GM19023 (cell line): ENCODE measurements at regions not wholly inside any gene's neighbourhood (a gene's known extent, or its start where the extent isn't known, plus 50 kb on each side); places are given as distances from the start of the nearest gene placed in this dataset.

ENCODE experiments used
- ATAC-seq: cut with Tn5 transposase; IDR thresholded peaks from one replicate; pipeline ENCODE4 v1.9.1; 2021; ENCODE audit warnings: mild to moderate bottlenecking, moderate library complexity; ENCODE audit not compliant: unreplicated experiment

DNA sequence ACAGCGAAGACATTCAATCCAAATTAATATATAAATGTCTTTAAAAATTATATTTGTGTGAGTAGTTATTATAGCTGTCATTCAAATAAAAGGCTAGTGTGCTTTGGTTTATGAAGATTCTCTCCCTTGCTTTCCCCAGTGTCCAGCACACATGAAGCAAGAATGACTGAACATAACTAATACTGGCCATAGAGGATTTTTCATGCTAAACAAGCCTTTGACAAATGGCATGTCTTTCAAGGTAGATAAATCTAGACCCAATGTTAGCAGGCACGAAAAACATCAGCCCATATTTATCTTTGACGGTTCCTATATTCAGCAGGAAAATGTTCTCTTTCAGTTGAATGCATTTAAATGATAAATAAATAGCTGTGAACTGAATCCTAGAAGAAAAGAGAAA is 1234.4 kb downstream of the EPHA7 start:
- ATAC-seq = no peak

DNA sequence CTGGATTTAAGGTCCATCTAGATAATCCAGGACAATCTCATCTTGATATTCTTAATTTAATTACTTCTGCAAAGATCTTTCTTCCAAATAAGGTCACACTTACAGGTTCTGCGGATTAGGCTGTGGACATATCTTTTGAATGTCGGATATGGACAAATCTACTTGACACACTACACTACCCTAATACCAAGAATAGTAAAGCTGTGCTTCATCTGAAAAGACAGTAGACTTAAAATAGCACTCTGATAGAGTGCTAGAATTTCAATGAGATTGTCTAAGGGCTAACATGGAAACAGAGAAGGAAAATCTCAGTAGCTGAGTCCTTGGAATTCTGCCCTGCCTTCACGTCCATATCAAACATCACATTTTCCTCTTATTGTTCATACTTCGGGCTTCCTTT is 1238.0 kb downstream of the EPHA7 start:
- no peak for ATAC-seq

DNA sequence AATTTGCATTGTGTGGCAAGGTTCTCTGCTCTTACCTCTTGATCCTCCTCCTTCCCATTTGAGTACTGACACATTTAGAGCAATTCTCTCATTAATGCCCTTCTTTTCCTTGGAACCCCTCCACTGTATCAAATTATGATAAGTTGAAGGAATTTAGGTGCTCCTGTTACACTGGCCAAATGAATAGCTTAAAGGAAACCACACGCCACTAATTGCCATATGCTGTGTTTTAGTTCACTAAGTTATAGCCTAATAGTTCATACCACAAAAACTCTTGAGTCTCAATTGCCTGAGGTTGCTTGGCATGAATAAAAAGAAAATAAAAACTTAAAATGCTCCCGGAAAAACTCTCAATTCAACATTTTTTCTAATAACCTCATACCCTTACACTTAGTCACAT is 1239.3 kb downstream of the EPHA7 start:
- ATAC-seq = no peak

DNA sequence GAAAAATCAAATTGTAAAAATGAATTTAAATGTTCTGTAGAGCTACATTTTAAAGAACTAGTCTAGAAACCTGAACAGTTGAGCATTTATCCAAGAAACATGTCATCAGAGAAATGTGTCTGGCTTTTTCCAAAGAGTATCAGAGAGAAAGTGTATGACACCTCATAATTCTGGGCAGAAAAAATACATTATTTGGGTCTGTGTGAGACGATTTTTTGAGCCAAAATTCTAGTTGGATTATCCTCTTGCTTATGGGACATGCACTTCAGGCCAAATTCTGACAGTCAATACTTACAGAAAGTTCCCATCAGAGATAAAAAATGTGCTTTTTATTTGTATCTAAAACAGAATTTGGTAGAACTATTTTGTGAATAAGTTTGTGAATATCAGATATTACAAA is 1242.7 kb downstream of the EPHA7 start:
- no peak for ATAC-seq

DNA sequence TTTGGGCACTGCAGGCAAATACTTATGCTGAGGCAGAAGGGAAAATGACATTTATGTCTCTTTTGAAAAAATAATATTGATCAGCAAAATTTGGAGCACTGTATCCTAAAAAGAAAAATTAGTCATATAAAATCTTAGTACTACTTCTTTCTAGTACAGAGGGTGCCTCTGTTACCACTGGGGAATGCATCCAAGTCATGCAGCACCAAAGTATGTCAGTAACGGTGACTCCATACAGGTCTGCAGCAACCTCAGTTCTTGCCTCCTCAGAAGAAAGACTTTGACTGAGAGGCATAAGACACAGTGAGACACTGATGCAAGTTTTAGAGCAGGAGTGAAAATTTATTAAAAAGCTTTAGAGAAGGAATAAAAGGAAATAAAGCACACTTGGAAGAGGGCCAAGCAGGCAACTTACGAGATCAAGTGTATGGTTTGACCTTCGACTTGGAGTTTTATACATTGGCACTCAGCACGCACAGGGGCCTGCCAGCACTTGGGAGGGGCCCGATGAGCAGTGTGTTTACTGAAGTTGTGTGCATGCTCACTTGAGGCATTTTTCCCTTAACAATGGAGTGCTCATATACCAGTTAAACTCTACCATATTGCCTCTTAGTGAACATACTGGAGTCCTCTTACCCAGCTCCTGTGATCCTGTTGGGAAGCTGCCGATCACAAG is 1244.8 kb downstream of the EPHA7 start:
- ATAC-seq = no peak

DNA sequence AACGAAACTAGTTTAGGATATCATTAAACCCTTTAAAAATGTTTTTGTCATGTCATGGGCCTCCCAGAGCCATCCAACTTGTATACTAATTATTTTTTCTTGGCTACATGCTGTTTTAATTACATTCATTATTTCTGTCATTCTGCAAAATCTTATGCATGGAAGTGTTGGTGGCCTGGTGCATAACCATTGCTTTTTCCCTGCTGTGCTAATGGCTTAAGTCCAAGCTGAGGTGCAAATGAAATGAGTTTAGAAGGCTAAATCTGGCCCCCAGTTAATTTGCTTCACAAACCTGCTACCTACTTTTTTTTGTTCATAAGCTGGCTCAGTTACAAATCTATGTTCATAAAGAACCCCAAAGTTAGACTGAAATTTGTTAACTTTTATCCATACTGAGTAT is 1249.9 kb downstream of the EPHA7 start:
- no peak for ATAC-seq

DNA sequence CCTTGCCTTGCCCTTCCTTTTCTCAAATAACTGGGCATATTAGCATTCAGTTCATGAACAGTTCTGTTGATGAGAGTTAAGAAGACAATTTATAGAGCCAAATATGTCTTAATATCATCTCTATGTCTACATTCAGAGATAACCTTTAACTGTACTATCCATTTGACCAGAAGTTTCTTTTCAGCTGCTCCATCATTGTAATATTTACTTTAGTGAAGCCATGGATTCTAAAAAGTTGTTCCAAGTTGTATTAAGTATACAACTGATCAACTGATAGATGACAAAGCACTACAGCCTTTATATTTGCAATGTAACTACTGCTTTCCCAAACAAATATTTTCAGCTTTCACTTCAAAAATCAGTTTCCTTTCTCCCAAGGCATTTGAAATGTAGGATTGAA is 1252.7 kb downstream of the EPHA7 start:
- ATAC-seq = no peak

DNA sequence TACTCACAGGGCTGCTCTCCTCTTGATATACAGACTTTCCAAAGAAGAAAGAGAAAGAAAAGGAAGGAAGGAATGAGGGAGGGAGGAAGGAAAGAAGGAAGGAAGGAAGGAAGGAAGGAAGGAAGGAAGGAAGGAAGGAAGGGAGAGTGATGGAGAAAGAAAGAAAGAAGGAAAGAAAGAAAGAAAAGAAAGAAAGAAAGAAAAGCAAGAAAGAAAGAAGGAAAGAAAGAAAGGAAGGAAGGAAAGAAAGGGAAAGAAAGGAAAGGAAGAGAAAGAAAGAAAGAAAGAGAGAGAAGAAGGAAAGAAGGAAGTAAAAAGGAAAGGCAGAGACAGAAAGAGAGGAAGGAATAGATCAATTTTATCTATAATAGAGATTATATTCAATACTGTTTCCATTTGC is 1257.4 kb downstream of the EPHA7 start:
- ATAC-seq = no peak

DNA sequence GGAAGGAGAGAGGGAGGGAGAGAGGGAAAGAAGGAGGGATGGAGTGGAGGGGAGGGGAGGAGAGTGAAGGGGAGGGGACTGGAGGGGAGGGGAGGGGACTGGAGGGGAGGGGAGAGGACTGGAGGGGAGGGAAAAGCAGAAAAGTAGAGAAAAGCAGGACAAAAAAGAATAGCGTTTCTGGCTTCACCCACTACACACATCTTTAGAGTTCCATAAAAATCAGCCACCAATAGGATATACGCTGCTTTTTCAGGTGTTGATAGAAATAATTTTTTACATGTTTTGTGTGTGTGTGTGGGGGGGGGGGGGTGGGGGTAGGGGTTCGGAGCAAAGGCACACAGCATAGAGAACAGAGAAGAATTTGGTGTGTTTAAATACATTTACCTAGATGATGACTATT is 1259.1 kb downstream of the EPHA7 start:
- ATAC-seq = no peak

DNA sequence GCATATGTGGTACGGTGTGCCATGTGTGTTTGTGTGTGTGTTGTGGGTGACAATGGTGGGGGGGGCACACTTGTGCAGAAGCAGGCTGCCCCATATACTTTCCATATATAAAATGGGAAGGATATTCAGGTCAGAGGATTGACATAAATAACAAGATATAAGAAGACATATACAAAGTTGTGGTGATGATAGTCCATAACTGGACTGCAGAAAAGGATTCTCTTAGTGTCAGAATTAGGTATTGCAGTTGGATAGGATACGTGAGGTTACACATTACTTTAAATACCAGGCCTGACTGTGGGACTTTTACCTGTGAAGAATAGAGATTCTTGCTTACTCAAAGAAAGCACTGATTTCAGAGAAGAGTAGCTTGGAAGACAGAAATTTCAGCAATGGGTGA is 1260.3 kb downstream of the EPHA7 start:
- ATAC-seq = no peak

DNA sequence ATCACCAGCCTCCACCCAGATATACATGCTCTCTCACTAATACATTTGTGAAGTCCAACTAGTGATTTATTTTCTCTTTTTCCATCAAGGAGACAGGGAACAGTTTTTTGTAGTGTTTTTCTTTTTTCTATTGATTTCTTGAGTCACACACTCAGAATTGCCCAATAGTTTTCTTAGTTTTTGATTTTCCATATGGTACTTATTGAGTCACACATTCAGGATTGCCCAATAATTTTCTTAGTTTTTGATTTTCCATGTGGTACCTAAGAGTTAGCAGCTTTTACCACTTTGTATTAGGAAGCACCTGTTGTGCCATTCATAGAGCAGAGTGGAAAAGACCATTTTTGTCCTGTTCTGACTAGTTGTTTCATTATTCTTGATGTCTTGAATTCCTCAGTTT is 1268.8 kb downstream of the EPHA7 start:
- ATAC-seq = no peak

DNA sequence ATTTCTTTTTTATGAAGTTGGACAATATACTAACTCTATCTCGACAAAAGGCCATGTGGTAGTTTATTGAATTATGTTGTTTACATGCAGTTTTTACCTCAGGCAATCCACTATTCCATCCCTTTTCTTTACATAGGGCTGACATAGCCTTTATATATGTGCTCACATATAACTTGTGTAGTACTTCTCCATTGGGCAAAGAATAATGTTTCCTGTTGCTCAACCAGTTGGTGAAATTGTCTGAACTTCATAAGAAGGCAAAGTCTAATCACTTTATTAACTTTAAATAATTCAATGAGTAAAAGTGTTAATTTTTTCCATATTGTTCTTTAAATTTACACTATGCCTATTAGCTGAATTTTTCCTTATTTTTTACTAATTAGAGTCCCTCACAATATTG is 1272.1 kb downstream of the EPHA7 start:
- ATAC-seq = no peak

DNA sequence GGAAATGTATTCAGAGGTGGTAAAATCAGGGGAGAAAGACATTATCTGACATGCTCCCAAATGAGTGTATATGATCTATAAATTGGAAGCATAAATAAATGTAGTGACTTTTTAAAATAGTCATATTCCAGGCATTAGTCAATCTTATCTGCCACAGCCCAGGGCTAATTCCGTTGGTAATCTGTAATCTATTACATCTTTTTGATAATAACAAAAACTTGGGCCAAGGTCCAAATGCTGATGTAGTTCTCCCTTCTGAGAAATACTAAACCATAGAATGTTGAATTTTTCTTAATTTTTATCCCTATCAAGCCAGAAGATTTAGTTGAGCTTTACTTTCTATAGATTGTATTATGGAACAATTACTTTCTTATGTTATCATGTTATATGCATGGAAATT is 1279.8 kb downstream of the EPHA7 start:
- ATAC-seq = no peak

DNA sequence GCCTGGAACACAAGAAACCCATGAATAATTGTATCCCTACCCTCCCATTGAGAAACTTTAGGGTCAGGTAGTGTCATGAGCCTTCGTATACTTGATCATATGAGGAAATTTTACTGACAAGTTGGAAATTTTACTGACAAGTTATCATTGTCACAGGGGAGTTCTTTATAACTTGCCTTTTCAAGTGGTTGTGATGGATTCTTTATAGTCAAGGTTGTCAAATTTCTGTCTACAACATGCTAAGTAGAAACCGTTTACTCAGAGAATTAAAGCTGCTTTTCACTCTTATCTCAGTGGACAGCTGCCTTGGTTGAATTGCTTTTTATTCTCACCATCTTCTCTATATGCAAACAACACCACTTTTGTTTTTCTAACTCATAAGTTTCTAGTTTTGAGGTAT is 1286.4 kb downstream of the EPHA7 start:
- ATAC-seq = no peak

DNA sequence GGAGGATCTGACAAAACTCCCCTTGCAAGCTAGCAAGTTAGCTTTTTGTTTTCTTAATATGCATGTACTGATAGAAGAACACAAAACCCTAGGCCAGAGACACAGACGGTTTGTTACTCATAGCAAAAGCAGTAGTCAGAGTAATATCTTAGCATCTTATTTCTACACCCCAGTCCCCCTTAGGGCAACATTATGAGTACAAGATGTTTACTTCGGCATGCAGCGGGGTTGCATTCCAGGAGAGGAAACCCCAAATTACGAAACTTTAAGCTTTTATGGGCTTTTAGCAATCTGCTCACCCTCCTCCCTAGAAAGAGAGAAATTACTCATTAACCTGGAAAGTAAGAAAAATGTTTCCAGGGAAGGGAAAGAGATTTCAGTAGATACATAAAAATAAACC is 1286.9 kb downstream of the EPHA7 start:
- no peak for ATAC-seq

DNA sequence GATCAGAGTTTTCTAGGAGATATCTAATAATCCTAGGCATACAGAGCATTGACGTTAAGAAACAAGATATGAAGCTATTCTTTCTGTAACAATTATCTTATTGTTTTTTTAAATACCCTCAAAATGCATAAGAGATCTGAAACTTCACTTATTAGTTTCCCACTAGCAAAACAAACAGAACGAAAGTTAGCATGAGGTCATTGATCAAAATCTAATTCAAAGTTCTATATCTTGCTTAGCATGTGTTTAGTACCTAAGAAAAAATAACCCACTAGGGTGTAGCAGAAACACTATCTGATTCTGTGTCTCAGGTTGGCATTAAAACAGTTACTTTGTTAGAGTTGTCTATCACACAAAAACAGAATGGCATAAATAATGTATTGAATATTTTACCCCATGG is 1288.4 kb downstream of the EPHA7 start:
- no peak for ATAC-seq

DNA sequence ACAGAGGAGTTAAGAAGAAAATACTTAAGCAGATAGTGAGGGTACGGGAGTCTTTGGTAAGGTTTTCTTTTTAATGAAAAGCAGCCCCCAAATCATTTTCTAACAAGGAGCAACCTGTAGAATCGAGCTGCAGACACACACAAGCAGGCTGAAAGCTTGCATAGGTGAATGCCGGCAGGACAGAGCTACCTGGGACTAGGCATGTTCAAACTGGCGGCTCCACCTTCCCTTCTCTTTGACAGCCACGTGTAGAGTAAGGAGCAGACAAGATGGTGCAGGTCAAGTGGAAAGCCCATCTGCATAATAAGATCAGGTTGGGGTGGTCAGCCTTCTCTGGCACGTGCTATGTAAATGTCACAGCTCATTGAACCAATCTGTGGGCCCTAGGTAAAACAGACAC is 1292.4 kb downstream of the EPHA7 start:
- no peak for ATAC-seq

DNA sequence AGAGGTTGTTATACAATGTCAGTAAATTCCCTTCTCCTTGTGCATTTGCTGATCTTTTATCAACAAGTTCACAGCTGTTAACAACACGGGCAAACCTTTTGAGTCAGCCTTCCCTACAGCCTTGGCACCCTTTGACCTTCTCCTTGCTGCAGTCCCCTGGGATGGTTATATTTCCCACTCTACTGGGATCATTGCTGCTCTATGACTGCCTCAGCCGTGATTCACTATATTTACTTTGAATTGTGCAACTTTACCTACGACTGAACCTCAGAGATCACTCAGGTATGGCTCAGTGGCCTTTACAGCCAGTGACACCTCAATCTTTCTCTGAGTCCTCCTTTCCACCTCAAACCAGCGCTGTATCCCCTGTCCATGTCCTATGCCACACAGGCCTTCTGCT is 1293.3 kb downstream of the EPHA7 start:
- no peak for ATAC-seq

DNA sequence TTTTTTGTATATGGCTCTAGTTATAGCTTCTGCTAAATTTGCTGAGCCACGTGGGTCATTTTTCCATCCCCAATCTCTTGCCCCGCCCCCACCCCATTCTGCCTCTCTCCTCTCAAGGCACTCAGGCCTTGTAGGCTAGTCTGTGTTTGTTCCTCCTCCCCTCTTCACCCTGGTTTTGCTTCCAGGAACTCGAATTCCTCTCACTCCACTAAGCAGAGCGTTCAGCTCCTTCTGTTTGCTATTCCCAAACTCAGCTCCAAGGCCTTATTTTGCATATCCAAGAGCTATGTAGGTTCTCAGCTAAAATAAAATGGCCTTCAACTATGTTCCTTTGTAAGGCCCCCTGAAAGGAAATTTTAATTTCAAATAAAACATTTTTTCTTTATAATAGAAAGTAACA is 1293.7 kb downstream of the EPHA7 start:
- ATAC-seq = no peak

DNA sequence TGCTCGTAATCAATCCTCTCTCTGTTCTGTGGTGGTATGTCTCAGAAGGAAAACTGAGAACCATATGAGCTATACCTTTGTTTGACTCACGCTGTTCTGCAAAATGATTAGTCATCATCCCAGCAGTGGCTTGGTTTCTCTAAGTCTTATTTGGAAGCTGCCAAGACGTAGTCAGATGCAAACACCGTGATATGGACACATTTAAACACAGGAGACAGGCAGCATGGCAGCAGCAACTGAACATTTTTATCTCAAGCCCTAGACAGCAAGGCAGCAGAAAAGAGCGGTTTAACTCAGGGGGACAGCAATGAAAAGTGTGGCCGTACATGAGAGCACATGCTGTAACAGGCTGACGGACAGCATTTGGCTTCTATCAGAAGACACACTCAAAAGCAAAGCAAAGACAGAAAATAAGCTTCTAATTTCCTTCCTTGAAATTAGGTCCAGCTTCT is 1295.1 kb downstream of the EPHA7 start:
- no peak for ATAC-seq

DNA sequence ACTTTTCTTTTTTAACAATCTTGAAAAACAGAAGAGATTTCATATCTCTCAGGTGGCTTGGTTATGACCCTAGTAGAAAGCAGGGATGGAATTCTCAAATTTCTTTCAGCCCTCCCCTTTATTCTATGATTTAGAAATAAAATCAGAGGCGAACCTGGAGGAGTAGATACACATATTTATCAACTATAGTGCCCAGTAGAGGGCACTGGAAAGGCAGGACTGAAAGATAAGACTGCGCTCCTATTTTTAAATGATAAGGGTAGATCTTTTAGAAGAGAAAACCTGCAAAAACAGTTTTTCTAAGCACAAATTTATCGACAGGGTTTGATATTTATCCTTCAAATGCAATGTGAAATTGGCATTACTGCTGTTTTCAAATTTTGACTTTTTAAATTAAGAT is 1296.6 kb downstream of the EPHA7 start:
- no peak for ATAC-seq

DNA sequence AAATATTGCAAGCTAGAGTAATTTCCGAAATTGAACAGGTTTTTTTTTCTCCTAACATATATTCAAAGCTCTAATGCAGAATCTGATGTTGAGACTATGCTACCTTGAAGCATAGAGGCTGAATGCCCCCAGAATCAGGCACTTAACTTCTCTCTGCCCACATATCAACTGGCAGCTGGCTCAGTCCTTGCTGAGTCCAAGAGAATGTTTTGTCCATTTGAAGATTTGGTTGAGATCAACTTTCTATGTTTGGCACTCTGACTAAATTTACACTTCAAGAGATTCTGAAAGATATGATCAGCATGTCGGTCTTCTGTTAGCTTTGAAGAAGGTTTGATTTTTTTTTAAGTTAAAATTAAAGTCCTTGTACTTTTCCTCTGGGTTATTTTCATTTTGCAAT is 1298.1 kb downstream of the EPHA7 start:
- ATAC-seq = no peak

DNA sequence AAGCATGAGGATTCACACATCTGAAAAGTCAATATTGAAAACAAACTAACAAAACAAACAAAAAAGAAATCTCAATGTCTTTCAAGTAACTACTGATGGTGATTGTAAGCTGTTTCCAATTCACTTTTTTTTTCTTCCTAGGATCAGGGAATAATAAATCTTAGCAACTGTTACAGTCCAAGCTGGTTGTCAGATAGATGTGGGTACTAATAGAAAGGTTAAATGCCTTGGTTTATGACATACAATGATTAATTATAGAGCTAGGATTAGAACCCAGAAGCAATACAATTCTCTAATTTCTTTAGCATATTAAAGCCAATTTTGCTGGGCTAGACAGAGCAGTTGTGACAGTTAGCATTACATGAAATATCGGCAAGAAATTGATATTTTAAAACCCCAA is 1301.6 kb downstream of the EPHA7 start:
- ATAC-seq = no peak

DNA sequence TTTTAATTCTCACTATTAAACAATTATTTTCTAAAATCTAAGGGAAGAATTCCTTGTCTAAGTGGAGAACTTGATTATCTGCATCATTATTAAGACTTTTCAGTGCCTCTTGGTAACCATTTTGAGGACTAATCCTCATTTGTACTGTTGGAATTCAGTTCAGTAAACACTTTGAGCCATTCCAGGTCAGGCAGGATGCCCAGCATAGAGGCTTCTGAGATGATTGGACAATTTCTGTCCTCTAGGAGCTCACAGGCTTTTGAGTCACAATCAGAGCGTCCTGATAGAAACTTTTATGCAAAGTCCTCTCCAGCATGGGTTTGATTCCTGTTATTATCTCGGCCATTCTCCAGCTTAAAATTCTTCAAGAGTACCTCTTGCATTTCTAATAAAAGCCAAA is 1304.6 kb downstream of the EPHA7 start:
- ATAC-seq = no peak
